Posterior vena cava (tissue), 2 donors: ENCODE measurements at regions not wholly inside any gene's neighbourhood (a gene's known extent, or its start where the extent isn't known, plus 50 kb on each side); places are given as distances from the start of the nearest gene placed in this dataset.
"Not testable (repeated sequence)": the region's sequence is repeated elsewhere in the genome, so short reads cannot be mapped to it uniquely, and the experiment has no call there.

Source experiments
- DNase-seq: peaks from one replicate; pipeline ENCODE4 v3.0.0-alpha.2; 2020; ENCODE audit warnings: low spot score
- intact Hi-C, 2 donors: fragments of 100-400 bp; cut with DNase I; formaldehyde crosslinking; loops; one replicate each; pipeline versions ENCODE4 v1.14.1 to v1.14.2; 2022 to 2023
- donor health status: DM: yes; HTN: yes; CAD: no.
- donor health status: DM: yes; HTN: yes; CAD: no.

GRCh38 chr17:37859451-37859850 lies 64.8 kb upstream of the TBC1D3K start:
- intact Hi-C loops: no loop called here
- no peak for DNase-seq

- DNase-seq, intact Hi-C loops: not testable (repeated sequence)
These were observed 65.8 kb upstream of the TBC1D3K start for GRCh38 chr17:37858391-37858790.

DNA sequence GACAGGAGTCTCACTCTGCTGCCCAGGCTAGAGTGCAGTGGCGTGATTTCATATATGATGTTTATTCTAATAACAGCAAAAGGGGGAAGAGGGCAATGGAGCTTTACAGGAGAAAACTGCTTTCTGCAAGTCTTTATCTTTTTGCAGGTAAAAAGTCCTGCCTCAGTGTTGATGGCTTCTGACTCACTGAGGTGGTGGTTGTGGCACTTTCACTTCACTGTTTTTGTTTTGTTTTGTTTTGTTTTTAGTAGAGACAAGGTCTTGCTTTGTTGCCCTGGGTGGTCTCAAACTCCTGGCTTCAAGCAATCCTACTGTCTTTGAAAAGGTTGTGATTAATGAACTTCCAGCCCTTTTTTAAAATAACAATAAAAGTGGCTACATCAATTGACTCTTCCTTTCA lies 68.0 kb upstream of the TBC1D3K start:
- intact Hi-C loops: no loop called here
- no peak for DNase-seq

- no peak for DNase-seq
- intact Hi-C loops: no loop called here
These were observed 74.6 kb upstream of the TBC1D3K start for GRCh38 chr17:37849617-37849972.

DNA sequence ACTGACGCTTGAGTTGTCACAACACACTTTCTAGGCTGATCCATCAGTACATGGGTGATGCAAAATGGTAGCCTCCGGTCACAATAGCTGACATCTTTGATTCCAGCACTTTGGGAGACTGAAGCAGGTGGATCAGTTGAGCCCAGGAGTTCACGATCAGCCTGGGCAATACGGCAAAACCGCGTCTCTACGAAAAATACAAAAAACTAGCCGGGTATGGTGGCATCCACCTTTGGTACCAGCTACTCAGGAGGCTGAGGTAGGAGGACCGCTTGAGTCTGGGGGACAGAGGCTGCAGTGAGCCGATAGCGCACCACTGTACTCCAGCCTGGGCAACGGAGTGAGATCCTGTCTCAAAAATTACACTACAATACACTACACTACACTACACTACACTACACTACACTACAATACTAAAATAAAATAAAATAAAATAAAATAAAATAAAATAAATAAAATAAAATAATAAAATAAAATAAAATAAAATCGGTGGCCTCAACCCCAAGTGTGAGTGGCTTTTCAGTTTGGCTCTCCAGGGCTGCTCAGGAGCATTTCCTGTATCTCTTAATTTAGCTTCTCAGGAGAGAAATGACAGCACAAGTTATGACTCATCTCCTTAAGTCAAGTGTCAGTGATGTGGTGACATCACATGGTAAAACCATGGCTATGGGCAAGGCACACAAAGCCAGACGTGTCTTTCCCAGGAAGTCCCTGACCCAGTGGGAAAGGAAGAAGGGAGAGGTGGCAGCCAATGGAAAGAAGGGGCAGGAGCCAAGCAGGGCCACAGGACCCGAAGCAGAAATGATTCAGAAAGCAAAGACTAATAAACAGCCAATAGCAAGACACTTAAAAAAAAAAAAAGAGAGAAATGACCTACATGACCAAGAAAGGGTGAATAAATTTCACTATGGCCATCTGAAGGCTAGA lies 75.3 kb upstream of the TBC1D3K start:
- no peak for DNase-seq
- intact Hi-C loops: no loop called here

GRCh38 chr17:37847811-37848331 lies 76.3 kb upstream of the TBC1D3K start:
- intact Hi-C loops: no loop called here
- no peak for DNase-seq

GRCh38 chr17:37847102-37847501 lies 77.1 kb upstream of the TBC1D3K start:
- intact Hi-C loops: no loop called here
- no peak for DNase-seq

DNA sequence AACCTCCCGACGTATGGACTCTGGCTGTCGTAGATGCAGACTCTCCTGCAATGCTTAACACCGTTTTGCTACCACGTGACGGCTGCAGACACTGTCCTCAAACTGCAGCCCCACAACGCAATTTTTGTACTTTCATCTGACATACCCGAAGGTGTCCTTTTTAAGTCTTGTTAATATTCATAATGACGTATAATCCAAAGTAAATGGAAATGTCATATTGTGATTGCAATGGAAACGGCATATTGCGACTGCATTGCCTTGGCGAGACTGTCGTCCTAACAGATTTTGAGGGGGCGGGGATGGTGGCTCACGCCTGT lies 79.3 kb upstream of the TBC1D3K start:
- intact Hi-C loops: no loop called here
- DNase-seq: no peak

DNA sequence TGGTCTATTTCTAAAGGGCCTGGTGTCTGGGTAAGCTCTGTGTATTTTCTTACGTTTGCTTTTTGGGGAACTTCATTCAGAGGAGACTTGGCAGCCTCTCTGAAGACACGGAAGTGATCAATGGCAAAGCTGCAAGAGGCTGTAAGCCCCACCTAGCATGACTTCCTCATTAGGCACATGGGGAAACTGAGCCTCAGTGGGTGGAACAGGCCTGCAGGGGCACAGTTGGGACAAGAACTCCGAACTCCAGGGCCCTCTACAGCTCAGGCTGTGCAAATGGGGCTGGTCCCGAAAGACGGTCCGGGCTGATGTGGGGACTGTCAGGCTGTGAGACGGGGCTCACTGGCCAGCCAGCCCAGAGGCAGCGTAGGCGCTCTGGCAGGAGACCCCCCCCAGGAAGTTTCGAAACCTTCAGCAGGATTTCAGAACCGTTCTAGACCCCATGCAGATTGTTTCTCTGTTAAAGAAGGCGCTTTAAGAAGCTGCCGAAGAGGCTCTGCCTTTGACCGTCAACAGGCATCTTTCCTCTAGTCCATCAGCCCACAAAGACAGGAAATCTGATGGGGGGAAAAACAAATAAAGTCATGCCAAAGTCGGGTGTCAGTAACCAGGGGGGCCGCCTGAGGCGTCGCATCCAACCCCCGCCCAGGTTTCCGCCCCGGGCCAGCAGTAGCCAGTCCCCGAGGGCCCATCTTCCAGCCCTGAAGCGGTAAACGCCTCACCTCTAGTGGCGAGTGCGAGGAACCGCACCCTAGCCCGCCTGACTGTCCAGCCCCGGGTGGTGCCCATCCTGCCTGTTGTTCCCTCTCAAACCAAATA lies 79.8 kb upstream of the TBC1D3K start:
- DNase-seq: peak; percentile 90
- intact Hi-C loops: no loop called here

DNA sequence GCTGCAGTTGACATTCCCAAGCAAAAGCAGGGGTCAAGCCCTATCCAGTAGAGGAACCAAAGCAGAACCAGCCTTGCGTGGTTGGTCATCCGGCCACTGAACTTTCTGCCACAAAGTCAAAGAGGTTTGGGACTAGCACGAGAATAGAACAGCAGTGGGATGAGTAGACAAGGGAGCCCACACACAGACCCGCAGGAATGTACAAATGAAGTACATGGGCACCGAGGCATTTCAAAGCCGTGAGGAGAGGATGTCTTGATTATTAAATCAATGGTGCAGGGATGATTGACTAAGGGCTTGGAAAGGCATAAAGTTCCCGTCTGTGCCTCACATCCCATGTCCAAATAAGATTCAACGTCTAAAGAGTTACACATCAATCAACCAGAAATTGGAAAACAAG lies 81.8 kb upstream of the TBC1D3K start:
- intact Hi-C loops: no loop called here
- no peak for DNase-seq

DNA sequence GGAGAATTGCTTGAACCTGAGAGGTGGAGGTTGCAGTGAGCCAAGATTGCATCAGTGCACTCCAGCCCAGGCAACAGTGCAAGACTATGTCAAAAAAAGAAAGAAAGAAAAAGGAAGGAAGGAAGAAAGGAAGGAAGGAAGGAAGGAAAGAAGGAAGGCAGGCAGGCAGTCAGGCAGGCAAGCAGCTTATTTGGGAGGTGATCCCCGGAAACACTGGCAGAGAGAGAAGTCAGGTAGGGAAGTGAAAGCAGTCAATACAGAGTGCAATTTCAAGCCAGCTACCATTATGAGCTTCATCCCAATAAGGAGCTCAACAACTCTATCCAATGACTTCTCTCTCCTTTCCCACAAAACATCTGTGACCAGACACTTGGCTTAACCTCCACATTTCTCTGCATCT lies 83.0 kb upstream of the TBC1D3K start:
- no peak for DNase-seq
- intact Hi-C loops: no loop called here

GRCh38 chr17:37840576-37840975 lies 83.6 kb upstream of the TBC1D3K start:
- intact Hi-C loops: no loop called here
- DNase-seq: no peak

- intact Hi-C loops: no loop called here
- DNase-seq: no peak
These were observed 84.8 kb upstream of the TBC1D3K start for GRCh38 chr17:37839196-37839978.

DNA sequence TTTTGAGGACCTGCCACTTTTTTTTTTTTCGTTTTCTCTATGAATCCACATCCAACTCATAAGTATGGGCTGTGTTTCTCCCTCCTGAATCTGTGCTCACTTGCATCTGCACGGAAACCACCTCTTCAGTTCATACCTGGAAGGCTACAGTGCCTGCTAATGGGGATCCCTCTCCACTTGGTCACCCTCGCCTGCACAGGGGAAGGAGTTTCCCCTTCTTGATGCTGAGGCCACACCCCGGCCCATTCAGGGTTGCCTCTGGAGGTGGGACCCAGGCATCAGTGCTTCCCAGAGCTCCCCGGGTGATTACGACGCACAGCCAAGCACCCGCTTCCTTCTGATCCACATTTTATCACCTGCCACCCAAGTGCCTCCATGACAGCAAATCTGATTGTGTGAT lies 85.9 kb upstream of the TBC1D3K start:
- DNase-seq: no peak
- intact Hi-C loops: no loop called here

- intact Hi-C loops: no loop called here
- no peak for DNase-seq
These were observed 87.6 kb upstream of the TBC1D3K start for GRCh38 chr17:37836593-37836992.

GRCh38 chr17:37834168-37834567 lies 89.3 kb upstream of the HNF1B start:
- DNase-seq: no peak
- intact Hi-C loops: no loop called here

DNA sequence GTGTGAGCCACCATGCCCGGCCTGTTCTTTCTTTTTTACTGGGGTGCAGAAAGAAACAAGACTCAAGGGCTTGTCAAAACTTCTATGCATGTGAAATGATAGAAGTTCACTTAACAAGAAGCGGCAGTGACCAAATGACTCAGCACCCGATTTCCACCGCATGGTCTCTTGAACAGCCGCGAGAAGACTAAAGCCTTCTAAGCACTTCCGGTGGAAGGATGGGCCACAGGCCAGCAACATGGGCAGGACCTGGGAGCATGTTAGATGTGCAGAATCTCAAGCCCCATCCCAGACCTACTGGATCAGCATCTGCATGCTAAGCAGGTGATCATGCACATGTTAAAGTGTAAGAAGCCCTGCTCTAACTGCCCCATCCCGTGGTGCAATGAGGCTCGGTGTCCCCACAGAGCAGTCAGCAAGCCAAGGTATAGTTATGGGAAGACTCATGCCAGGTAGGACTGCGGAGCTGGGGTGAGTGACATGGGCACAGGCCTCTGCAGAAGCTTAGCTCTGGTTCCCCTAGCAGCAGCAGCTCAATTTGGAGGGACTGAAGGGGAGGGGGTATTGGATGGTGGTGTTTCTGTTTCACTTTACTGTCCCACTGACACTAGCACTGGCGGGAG lies 88.5 kb upstream of the HNF1B start:
- intact Hi-C loops: no loop called here
- DNase-seq: no peak

- no peak for DNase-seq
- intact Hi-C loops: no loop called here
These were observed 87.1 kb upstream of the HNF1B start for GRCh38 chr17:37831986-37832385.

GRCh38 chr17:37831492-37831891 lies 86.6 kb upstream of the HNF1B start:
- DNase-seq: no peak
- intact Hi-C loops: no loop called here
